Keratinocyte (primary cell): ENCODE measurements at regions not wholly inside any gene's neighbourhood (a gene's known extent, or its start where the extent isn't known, plus 50 kb on each side); places are given as distances from the start of the nearest gene placed in this dataset.

Experiments
- CTCF ChIP-seq, 3 experiments: IDR thresholded peaks in 1 of 3; conservative IDR thresholded peaks in 1 of 3; optimal IDR thresholded peaks in 1 of 3; 2 replicates in 2 of 3; 3 replicates in 1 of 3; pipeline versions ENCODE3 to v1.5.1; 2011; ENCODE audit warnings: low read length in 3 of 3, mild to moderate bottlenecking in 3 of 3, moderate library complexity in 2 of 3, control low read depth in 1 of 3, inconsistent platforms in 1 of 3; ENCODE audit not compliant: insufficient read depth in 2 of 3; ENCODE audit errors: extremely low read depth in 1 of 3
- EZH2 ChIP-seq: IDR thresholded peaks from one replicate; pipeline ENCODE4 v1.6.1; 2012; ENCODE audit warnings: inconsistent platforms, mild to moderate bottlenecking, low read length, moderate library complexity

DNA sequence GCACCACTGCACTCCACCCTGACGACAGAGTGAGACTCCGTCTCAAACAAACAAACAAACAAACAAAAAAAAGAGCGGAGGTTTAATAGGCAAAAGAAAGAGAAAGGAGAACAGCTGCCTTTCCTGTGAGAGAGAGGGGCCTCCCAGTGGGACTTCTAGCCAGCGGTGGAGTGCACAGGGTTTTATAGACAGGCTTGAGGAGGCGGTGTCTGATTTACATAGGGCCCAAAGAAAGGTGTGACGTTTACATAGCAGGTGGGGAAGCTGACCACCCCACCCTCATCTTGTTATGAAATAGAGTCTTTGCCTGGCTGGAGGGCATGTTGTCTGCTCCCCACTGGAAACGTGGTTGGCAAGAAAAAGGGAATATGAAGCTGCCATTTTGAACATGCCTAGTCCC is 106.0 kb upstream of the CSNK1A1L start:
- TF ChIP-seq CTCF (optimal IDR thresholded peaks at IDR 0.05 in 1 of 3, IDR thresholded peaks at IDR 0.05 in 1 of 3, conservative IDR thresholded peaks at IDR 0.05 in 1 of 3; ENCODE audit: extremely low read depth in 1 of 3, insufficient read depth in 2 of 3, low read length in 3 of 3) (no peak), EZH2 (no peak)
